ENCODE measurements at regions not wholly inside any gene's neighbourhood (a gene's known extent, or its start where the extent isn't known, plus 50 kb on each side); places are given as distances from the start of the nearest gene placed in this dataset.
"Not testable (repeated sequence)": the region's sequence is repeated elsewhere in the genome, so short reads cannot be mapped to it uniquely, and the experiment has no call there.

DNA sequence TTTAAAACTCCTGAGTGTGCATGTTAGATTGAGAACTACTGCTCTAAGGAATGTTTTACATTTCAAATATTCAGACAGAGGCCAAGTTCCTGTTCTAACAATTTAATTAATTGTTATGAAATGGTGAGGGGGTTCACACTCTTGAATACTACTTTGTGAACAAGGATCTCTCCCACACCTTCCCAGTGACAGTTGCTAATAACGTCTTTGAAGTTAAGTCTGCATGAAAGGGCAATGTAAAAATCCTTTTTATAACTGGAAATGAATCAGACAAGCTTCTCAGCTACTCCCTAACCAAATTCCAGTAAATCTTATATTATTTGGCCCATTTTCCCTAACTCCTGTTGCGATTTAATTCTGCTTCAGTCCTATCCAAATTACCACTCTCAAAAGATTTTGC is 828.5 kb upstream of the ADAMTS5 start:
- no peak for DNase-seq

- DNase-seq, result no peak
Measured at GRCh38 chr21:27793901-27794300, 827.0 kb upstream of the ADAMTS5 start.

GRCh38 chr21:27787046-27787445 is 820.2 kb upstream of the ADAMTS5 start:
- DNase-seq, result no peak

DNA sequence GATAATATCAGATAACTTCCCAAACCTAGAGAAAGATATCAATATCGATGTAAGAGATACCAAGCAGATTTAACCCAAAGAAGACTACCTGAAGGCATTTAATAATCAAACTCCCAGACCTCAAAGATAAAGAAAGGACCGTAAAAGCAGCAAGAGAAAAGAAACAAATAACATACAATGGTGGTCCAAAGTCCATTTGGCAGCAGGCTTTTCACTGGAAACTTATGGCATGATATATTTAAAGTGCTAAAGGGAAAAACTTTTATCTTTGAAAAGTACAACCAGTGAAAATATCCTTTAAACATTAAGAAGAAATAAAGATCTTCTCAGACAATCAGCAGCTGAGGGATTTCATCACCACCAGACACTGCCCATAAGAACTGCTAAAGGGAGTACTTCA is 812.7 kb upstream of the ADAMTS5 start:
- no peak for DNase-seq

GRCh38 chr21:27776925-27777553 is 810.2 kb upstream of the ADAMTS5 start:
- no peak for DNase-seq

GRCh38 chr21:27772816-27773215 is 805.9 kb upstream of the ADAMTS5 start:
- DNase-seq, result no peak

DNA sequence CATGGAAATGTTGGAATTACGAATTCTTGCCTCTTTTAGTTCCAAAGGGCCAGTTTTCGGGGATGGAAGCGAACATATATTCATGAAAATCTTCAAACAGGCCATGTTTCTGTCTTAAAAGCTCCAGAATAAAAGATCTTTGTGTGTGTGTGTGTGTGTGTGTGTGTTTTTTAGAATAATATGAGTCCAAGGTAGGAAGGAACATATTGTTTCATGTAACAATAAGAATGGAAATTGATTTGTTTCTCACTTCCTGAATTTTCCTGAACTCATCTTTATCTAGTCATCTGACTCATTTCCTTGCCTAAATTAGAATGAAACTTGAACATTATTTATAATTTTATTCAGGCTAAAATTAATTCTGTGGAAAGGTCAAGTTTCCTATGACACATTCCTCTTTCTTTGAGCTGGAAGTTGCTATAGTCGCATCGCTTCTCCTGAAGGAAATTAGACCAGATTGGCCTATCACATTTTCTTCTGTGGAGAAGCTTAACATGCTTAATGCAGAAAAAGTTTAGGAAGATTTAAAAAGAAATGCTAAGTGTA is 805.1 kb upstream of the ADAMTS5 start:
- no peak for DNase-seq

GRCh38 chr21:27769763-27770162 is 802.9 kb upstream of the ADAMTS5 start:
- no peak for DNase-seq

DNA sequence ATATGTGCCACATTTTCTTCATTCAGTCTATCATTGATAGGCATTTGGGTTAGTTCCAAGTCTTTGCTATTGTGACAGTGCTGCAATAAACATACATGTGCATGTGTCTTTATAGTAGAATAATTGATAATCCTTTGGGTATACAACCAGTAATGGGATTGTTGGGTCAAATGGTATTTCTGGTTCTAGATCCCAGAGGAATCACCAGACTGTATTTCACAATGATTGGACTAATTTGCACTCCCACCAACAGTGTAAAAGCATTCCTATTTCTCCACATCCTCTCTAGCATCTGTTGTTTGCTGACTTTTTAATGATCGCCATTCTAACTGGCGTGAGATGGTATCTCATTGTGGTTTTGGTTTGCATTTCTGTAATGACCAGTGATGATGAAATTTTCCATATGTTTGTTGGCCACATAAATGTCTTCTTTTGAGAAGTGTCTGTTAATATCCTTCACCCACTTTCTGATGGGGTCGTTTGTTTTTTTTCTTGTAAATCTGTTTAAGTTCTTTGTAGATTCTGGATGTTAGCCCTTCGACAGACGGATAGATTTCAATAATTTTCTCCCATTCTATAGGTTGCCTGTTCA is 801.3 kb upstream of the ADAMTS5 start:
- DNase-seq, result not testable (repeated sequence)

DNA sequence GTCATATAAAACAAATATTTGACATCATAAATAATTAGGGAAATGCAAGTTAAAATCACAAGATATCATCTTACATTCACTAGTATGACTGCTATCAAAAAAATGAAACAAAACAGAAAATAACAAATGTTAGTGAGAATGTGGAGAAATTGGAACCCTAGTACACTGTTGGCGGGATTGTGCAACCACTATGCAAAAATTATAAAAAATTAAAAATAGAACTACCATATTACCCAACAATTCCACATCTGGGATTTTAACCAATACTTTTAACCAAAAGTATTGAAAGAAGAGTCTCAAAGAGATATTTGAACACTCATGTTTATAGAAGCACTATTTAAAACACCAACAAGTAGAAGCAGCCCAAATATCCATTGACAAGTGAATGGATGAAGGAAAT is 797.2 kb upstream of the ADAMTS5 start:
- DNase-seq, result no peak

GRCh38 chr21:27761623-27762022 is 794.7 kb upstream of the ADAMTS5 start:
- DNase-seq, result no peak

GRCh38 chr21:27759820-27760219 is 792.9 kb upstream of the ADAMTS5 start:
- DNase-seq, result no peak

- DNase-seq, result no peak
Measured at GRCh38 chr21:27759091-27759659, 792.3 kb upstream of the ADAMTS5 start.

GRCh38 chr21:27756191-27756590 is 789.3 kb upstream of the ADAMTS5 start:
- DNase-seq, result no peak

- no peak for DNase-seq
Measured at GRCh38 chr21:27743971-27744564, 777.2 kb upstream of the ADAMTS5 start.

- no peak for DNase-seq
Measured at GRCh38 chr21:27741736-27742135, 774.8 kb upstream of the ADAMTS5 start.

GRCh38 chr21:27740084-27740483 is 773.2 kb upstream of the ADAMTS5 start:
- no peak for DNase-seq

GRCh38 chr21:27739187-27739586 is 772.3 kb upstream of the ADAMTS5 start:
- DNase-seq, result no peak

- DNase-seq, result no peak
Measured at GRCh38 chr21:27735699-27736098, 768.8 kb upstream of the ADAMTS5 start.

GRCh38 chr21:27734146-27734545 is 767.3 kb upstream of the ADAMTS5 start:
- no peak for DNase-seq

- DNase-seq, result no peak
Measured at GRCh38 chr21:27725916-27726315, 759.0 kb upstream of the ADAMTS5 start.

GRCh38 chr21:27722095-27722494 is 755.2 kb upstream of the ADAMTS5 start:
- DNase-seq, result no peak

DNA sequence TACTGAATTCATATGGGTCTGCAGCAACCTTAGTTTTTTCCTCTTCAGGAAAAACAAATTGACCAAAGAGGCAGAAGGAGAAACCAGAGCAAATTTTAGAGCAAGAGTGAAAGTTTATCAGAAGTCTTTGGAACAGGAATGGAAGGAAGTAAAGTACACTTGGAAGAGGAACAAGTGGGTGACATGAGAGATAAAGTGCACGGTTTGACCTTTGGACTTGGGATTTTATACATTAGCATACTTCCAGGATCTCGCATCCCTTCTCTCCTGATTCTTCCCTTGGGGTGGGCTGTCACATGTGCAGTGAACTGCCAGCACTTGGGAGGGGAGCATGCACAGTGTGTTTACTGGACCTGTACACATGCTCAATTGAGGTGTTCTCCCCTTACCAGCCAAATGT is 754.8 kb upstream of the ADAMTS5 start:
- no peak for DNase-seq

DNA sequence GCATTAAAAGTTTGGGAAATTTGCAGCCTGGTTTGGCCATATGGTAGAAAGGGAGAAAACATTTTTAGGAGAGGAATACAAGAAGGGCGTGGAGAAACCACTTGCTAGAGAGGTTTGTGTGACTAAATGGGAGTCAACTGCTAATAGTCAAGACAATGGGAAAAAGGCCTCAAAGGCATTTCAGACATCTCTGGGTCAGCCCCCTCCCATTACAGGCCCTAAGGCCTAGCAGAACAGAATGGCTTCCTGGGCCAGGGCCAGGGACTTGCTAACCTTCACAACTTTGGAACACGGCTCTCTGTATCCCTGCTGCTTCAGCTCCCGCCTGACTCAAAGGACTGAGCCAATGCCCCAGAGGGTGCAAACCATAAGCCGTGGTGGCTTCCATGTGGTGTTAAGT is 752.3 kb upstream of the ADAMTS5 start:
- no peak for DNase-seq

All from NCI-H1105 (cell line).